HepG2 (cell line): ENCODE measurements at regions not wholly inside any gene's neighbourhood (a gene's known extent, or its start where the extent isn't known, plus 50 kb on each side); places are given as distances from the start of the nearest gene placed in this dataset.

Experiments
- BRCA1 ChIP-seq: sonication (generic); formaldehyde crosslinking; IDR thresholded peaks from 2 replicates; pipeline ENCODE4 v1.4.0; 2020; ENCODE audit warnings: missing genetic modification reagents
- EED ChIP-seq: sonication (generic); formaldehyde crosslinking; IDR thresholded peaks from 2 replicates; pipeline ENCODE4 v1.5.0; 2020; ENCODE audit warnings: mild to moderate bottlenecking, missing genetic modification reagents
- FOXP1 ChIP-seq, 2 experiments: fragments of 450-650 bp in 1 of 2; IDR thresholded peaks; 2 replicates each; pipeline ENCODE4 v1.6.1; 2017 to 2018; ENCODE audit warnings: antibody characterized with exemption in 1 of 2
- HIVEP1 ChIP-seq: sonication (generic); formaldehyde crosslinking; IDR thresholded peaks from 2 replicates; pipeline ENCODE4 v1.4.0; 2020; ENCODE audit warnings: mild to moderate bottlenecking, missing genetic modification reagents
- HNRNPK ChIP-seq: fragments of 200-400 bp; formaldehyde crosslinking; IDR thresholded peaks from 2 replicates; pipeline ENCODE4 v1.6.1; 2018; ENCODE audit warnings: low read length, low read depth, moderate library complexity, mild to moderate bottlenecking; ENCODE audit not compliant: poor library complexity, severe bottlenecking
- HOXA7 ChIP-seq: sonication (generic); formaldehyde crosslinking; IDR thresholded peaks from 2 replicates; pipeline ENCODE4 v1.8.1; 2022; ENCODE audit warnings: mild to moderate bottlenecking, missing genetic modification reagents, moderate library complexity
- KDM6A ChIP-seq: IDR thresholded peaks from 2 replicates; pipeline ENCODE4 v1.6.1; 2016; ENCODE audit warnings: low read depth
- KLF16 ChIP-seq, 2 experiments: sonication (generic) in 1 of 2; formaldehyde crosslinking in 1 of 2; IDR thresholded peaks; 2 replicates each; pipeline versions ENCODE4 v1.6.1 to v1.8.0; 2016 to 2023; ENCODE audit warnings: missing genetic modification reagents in 2 of 2, missing compliant biosample characterization in 1 of 2
- MLX ChIP-seq: IDR thresholded peaks from 2 replicates; pipeline ENCODE4 v1.6.1; 2016
- NFE2L1 ChIP-seq: sonication (generic); formaldehyde crosslinking; IDR thresholded peaks from 2 replicates; pipeline ENCODE4 v1.4.0; 2020; ENCODE audit warnings: missing genetic modification reagents, mild to moderate bottlenecking, borderline replicate concordance
- PBX2 ChIP-seq: IDR thresholded peaks from 2 replicates; pipeline ENCODE4 v1.6.1; 2016; ENCODE audit warnings: control low read depth
- POLR2A ChIP-seq, 2 experiments: IDR thresholded peaks; 2 replicates each; pipeline ENCODE4 v1.6.1; 2011; ENCODE audit warnings: low read depth in 2 of 2, low read length in 2 of 2, mild to moderate bottlenecking in 1 of 2, moderate library complexity in 1 of 2; ENCODE audit not compliant: insufficient read depth in 1 of 2
- SIN3A ChIP-seq: IDR thresholded peaks from 2 replicates; pipeline ENCODE4 v1.6.1; 2011; ENCODE audit warnings: low read depth, mild to moderate bottlenecking, control low read depth, low read length, borderline replicate concordance
- SIX4 ChIP-seq: sonication (generic); formaldehyde crosslinking; IDR thresholded peaks from 2 replicates; pipeline ENCODE4 v1.4.0; 2020; ENCODE audit warnings: missing genetic modification reagents
- SMYD3 ChIP-seq: sonication (generic); formaldehyde crosslinking; IDR thresholded peaks from 2 replicates; pipeline ENCODE4 v1.8.1; 2023; ENCODE audit warnings: mild to moderate bottlenecking, missing genetic modification reagents
- SNAI1 ChIP-seq: sonication (generic); formaldehyde crosslinking; IDR thresholded peaks from 2 replicates; pipeline ENCODE4 v1.5.0; 2020; ENCODE audit warnings: mild to moderate bottlenecking, missing genetic modification reagents, borderline replicate concordance
- TARDBP ChIP-seq: sonication (generic); formaldehyde crosslinking; IDR thresholded peaks from 2 replicates; pipeline ENCODE4 v1.8.0; 2022; ENCODE audit warnings: mild to moderate bottlenecking, missing genetic modification reagents
- WIZ ChIP-seq: sonication (generic); formaldehyde crosslinking; IDR thresholded peaks from 2 replicates; pipeline ENCODE4 v1.5.1; 2020; ENCODE audit warnings: mild to moderate bottlenecking, missing genetic modification reagents
- YEATS2 ChIP-seq: sonication (generic); formaldehyde crosslinking; IDR thresholded peaks from 2 replicates; pipeline ENCODE4 v1.4.0; 2020; ENCODE audit warnings: missing genetic modification reagents, borderline replicate concordance
- ZBTB38 ChIP-seq: sonication (generic); formaldehyde crosslinking; IDR thresholded peaks from 2 replicates; pipeline ENCODE4 v1.5.1; 2020; ENCODE audit warnings: mild to moderate bottlenecking, missing genetic modification reagents
- ZBTB43 ChIP-seq: sonication (generic); formaldehyde crosslinking; conservative IDR thresholded peaks from 2 replicates; pipeline ENCODE4 v1.4.0; 2020; ENCODE audit warnings: missing genetic modification reagents
- ZMYM2 ChIP-seq: sonication (generic); formaldehyde crosslinking; IDR thresholded peaks from 2 replicates; pipeline ENCODE4 v1.8.0; 2022; ENCODE audit warnings: mild to moderate bottlenecking, missing genetic modification reagents
- ZNF282 ChIP-seq: fragments of 450-650 bp; IDR thresholded peaks from 2 replicates; pipeline ENCODE4 v1.6.1; 2018; ENCODE audit not compliant: partially characterized antibody
- ZNF530 ChIP-seq: sonication (generic); formaldehyde crosslinking; IDR thresholded peaks from 2 replicates; pipeline ENCODE4 v1.5.0; 2020; ENCODE audit warnings: low read depth, mild to moderate bottlenecking, missing genetic modification reagents
- ZNF740 ChIP-seq: sonication (generic); formaldehyde crosslinking; IDR thresholded peaks from 2 replicates; pipeline ENCODE4 v1.4.0; 2020; ENCODE audit warnings: missing genetic modification reagents
- ZNF775 ChIP-seq: sonication (generic); formaldehyde crosslinking; IDR thresholded peaks from 2 replicates; pipeline ENCODE4 v1.4.0; 2020; ENCODE audit warnings: missing genetic modification reagents, mild to moderate bottlenecking, moderate library complexity, borderline replicate concordance
- ZNF83 ChIP-seq: sonication (generic); formaldehyde crosslinking; IDR thresholded peaks from 2 replicates; pipeline ENCODE4 v1.4.0; 2020; ENCODE audit warnings: missing genetic modification reagents, mild to moderate bottlenecking, borderline replicate concordance
- ZNF841 ChIP-seq: sonication (generic); formaldehyde crosslinking; IDR thresholded peaks from 2 replicates; pipeline ENCODE4 v1.8.1; 2023; ENCODE audit warnings: missing genetic modification reagents, borderline replicate concordance
- TF ChIP-seq, protein P1 (sequence below): sonication (generic); formaldehyde crosslinking; IDR thresholded peaks from 2 replicates; pipeline ENCODE4 v1.4.0; 2020; ENCODE audit warnings: missing genetic modification reagents, mild to moderate bottlenecking, borderline replicate concordance

- TF ChIP-seq FOXP1 (IDR thresholded peaks at IDR 0.05) = no peak
- TF ChIP-seq FOXP1 (CRISPR knock-in tag; IDR thresholded peaks at IDR 0.05) = no peak
- no peak for TF ChIP-seq HNRNPK
- TF ChIP-seq POLR2A (IDR thresholded peaks at IDR 0.05; ENCODE audit: insufficient read depth in 1 of 2, low read depth in 2 of 2, low read length in 2 of 2) = no peak
- TF ChIP-seq ZBTB43 (CRISPR knock-in tag) = no peak
- no peak for TF ChIP-seq HOXA7 (CRISPR knock-in tag)
- no peak for TF ChIP-seq TARDBP (CRISPR knock-in tag)
- no peak for TF ChIP-seq NFE2L1 (CRISPR knock-in tag)
- no peak for TF ChIP-seq ZNF740
- no peak for TF ChIP-seq BRCA1 (CRISPR knock-in tag)
- no peak for TF ChIP-seq ZNF83 (CRISPR knock-in tag)
- TF ChIP-seq SNAI1 (CRISPR knock-in tag) = no peak
- no peak for TF ChIP-seq WIZ (CRISPR knock-in tag)
- no peak for TF ChIP-seq ZNF530 (CRISPR knock-in tag)
- TF ChIP-seq HIVEP1 (CRISPR knock-in tag) = no peak
- no peak for TF ChIP-seq MLX (CRISPR knock-in tag)
- TF ChIP-seq PBX2 (CRISPR knock-in tag) = no peak
- no peak; a peak in 1 of 4 replicates for TF ChIP-seq KLF16 (CRISPR knock-in tag; IDR thresholded peaks at IDR 0.05)
- TF ChIP-seq, protein P1, sequence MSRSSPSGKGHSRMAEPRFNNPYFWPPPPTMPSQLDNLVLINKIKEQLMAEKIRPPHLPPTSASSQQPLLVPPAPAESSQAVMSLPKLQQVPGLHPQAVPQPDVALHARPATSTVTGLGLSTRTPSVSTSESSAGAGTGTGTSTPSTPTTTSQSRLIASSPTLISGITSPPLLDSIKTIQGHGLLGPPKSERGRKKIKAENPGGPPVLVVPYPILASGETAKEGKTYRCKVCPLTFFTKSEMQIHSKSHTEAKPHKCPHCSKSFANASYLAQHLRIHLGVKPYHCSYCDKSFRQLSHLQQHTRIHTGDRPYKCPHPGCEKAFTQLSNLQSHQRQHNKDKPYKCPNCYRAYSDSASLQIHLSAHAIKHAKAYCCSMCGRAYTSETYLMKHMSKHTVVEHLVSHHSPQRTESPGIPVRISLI (CRISPR knock-in tag) = peak; percentile 63; the same call in 1 of the 2 replicates
- TF ChIP-seq ZNF775 = no peak
- no peak for TF ChIP-seq YEATS2 (CRISPR knock-in tag)
- TF ChIP-seq SMYD3 (CRISPR knock-in tag) = no peak
- TF ChIP-seq SIN3A = no peak
- no peak for TF ChIP-seq EED (CRISPR knock-in tag)
- no peak for TF ChIP-seq ZNF841 (CRISPR knock-in tag)
- 0 out of 2 replicates have a peak, but pooled peaks have one; percentile 25 for TF ChIP-seq ZMYM2 (CRISPR knock-in tag)
- no peak for TF ChIP-seq ZBTB38
- TF ChIP-seq KDM6A (CRISPR knock-in tag) = 0 out of 2 replicates have a peak, but pooled peaks have one; percentile 20
- no peak for TF ChIP-seq SIX4 (CRISPR knock-in tag)
- no peak for TF ChIP-seq ZNF282
These were observed 91.2 kb upstream of the UXS1 start (continued) for GRCh38 chr2:106285237-106285829.
